ENCODE measurements at regions not wholly inside any gene's neighbourhood (a gene's known extent, or its start where the extent isn't known, plus 50 kb on each side); places are given as distances from the start of the nearest gene placed in this dataset.

DNA sequence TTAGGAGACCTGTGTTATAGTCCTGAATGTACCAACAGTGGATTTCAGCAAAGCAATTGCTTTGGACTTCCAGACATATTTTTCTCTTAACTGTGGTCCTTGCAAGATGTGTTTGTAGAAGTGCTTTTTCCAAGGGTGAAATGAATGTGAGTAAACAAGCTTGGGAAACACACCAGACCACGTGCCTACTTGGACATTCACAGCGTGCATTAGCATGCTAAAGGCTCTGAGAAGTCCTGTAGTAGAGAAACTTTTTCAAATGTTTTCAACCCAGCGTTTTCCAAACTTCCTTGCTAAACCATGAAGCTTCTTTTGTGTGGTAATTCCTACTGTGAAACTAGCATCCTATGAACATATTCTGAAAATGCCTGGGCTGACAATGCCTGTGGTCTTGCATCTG is 91.2 kb upstream of the DBX1 start:
- no peaks in the 10 kb centered on the region for H3K36me3 Mint-ChIP-seq (ENCODE audit: low read depth)
- H3K27ac Mint-ChIP-seq (ENCODE audit: unreplicated experiment), result no peak overlapping the region
- DNase-seq (ENCODE audit: low read depth, low spot score), result no peak
- no peak overlapping the region for H3K4me3 Mint-ChIP-seq
- H3K4me1 Mint-ChIP-seq, result peaks cover 8% of the 10 kb centered on the region
- no peaks in the 10 kb centered on the region for H3K9me3 Mint-ChIP-seq
- TF ChIP-seq CTCF (conservative IDR thresholded peaks at IDR 0.05), result no peak
- H3K27me3 Mint-ChIP-seq (ENCODE audit: low read depth), result peaks cover 90% of the 10 kb centered on the region

DNA sequence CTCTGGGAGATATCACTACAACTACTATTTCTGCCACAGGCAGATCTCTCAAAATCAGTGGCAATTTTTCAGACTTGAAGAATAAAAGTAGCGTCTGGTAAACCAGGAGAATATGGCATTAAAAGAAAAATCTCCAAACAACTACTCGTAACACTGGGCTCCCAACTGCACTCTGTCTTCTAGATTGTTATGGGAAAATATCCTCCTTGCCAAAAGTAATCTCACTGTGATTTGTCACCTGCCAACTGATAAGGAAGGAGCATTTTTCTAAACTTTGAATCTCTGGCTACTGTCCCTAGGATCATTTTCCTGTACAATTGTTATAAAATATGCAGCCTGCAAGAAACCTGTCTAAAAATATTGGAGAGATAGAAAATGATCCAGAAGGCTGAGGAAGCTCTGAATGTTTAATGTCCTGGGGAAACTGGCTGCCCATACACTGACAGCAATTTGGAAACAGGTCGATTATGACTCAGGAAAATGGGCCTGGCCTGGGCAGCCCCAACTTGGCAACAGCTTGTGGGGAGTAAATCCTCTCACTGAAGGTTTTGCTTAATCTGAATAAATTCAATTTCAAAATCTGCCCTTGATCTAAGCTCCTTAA is 90.5 kb upstream of the DBX1 start:
- H3K27ac Mint-ChIP-seq (ENCODE audit: unreplicated experiment), result no peak overlapping the region
- H3K36me3 Mint-ChIP-seq (ENCODE audit: low read depth), result no peaks in the 10 kb centered on the region
- H3K27me3 Mint-ChIP-seq (ENCODE audit: low read depth), result peaks cover 94% of the 10 kb centered on the region
- no peaks in the 10 kb centered on the region for H3K9me3 Mint-ChIP-seq
- no peak overlapping the region for H3K4me3 Mint-ChIP-seq
- DNase-seq (ENCODE audit: low read depth, low spot score), result no peak
- TF ChIP-seq CTCF (conservative IDR thresholded peaks at IDR 0.05), result no peak
- peaks cover 10% of the 10 kb centered on the region for H3K4me1 Mint-ChIP-seq

- Mint-ChIP-seq H3K4me1 (peaks cover 10% of the 10 kb centered on the region), H3K27me3 (ENCODE audit: low read depth) (peaks cover 90% of the 10 kb centered on the region), H3K36me3 (ENCODE audit: low read depth) (no peaks in the 10 kb centered on the region), H3K9me3 (no peaks in the 10 kb centered on the region), H3K27ac (ENCODE audit: unreplicated experiment) (no peak overlapping the region), H3K4me3 (no peak overlapping the region)
- no peak for DNase-seq (ENCODE audit: low read depth, low spot score)
- no peak for TF ChIP-seq CTCF (conservative IDR thresholded peaks at IDR 0.05)
Observed at GRCh38 chr11:20249796-20250195, 89.5 kb upstream of the DBX1 start.

- Mint-ChIP-seq H3K27ac (ENCODE audit: unreplicated experiment) (no peak overlapping the region), H3K27me3 (ENCODE audit: low read depth) (peaks cover 90% of the 10 kb centered on the region)
- TF ChIP-seq CTCF (conservative IDR thresholded peaks at IDR 0.05), result no peak
Observed at GRCh38 chr11:20249378-20249777, 89.1 kb upstream of the DBX1 start.

GRCh38 chr11:20248871-20249270 is 88.6 kb upstream of the DBX1 start:
- no peak for TF ChIP-seq CTCF (conservative IDR thresholded peaks at IDR 0.05)
- DNase-seq (ENCODE audit: low read depth, low spot score), result no peak
- Mint-ChIP-seq H3K36me3 (ENCODE audit: low read depth) (no peaks in the 10 kb centered on the region), H3K27ac (ENCODE audit: unreplicated experiment) (no peak overlapping the region), H3K4me1 (peaks cover 10% of the 10 kb centered on the region), H3K4me3 (no peak overlapping the region), H3K27me3 (ENCODE audit: low read depth) (peaks cover 86% of the 10 kb centered on the region), H3K9me3 (no peaks in the 10 kb centered on the region)

More at GRCh38 chr11:20249378-20249777, 89.1 kb upstream of the DBX1 start:
- Mint-ChIP-seq H3K9me3 (no peaks in the 10 kb centered on the region), H3K4me1 (peaks cover 10% of the 10 kb centered on the region), H3K4me3 (no peak overlapping the region), H3K36me3 (ENCODE audit: low read depth) (no peaks in the 10 kb centered on the region)
- no peak for DNase-seq (ENCODE audit: low read depth, low spot score)

All from neural crest cell (in vitro differentiated cells).